OCI-LY1 (cell line): ENCODE measurements at regions not wholly inside any gene's neighbourhood (a gene's known extent, or its start where the extent isn't known, plus 50 kb on each side); places are given as distances from the start of the nearest gene placed in this dataset.

ENCODE experiments used
- H2AFZ ChIP-seq: fragments of 200-600 bp; sonication (generic), shearing (Covaris generic); 2 replicates; pipeline ENCODE4 v1.6.0; 2014; ENCODE audit warnings: antibody characterized with exemption, mild to moderate bottlenecking, low read length
- H3F3A ChIP-seq: fragments of 200-600 bp; sonication (generic), shearing (Covaris generic); 2 replicates; pipeline ENCODE4 v1.6.0; 2014; ENCODE audit warnings: mild to moderate bottlenecking, antibody characterized with exemption, low read length, moderate library complexity; ENCODE audit not compliant: insufficient read depth
- H3K27ac ChIP-seq: fragments of 200-600 bp; sonication (generic); 2 replicates; pipeline ENCODE4 v1.5.1; 2014; ENCODE audit warnings: low read length, mixed run types, mild to moderate bottlenecking, low read depth; ENCODE audit not compliant: poor library complexity, severe bottlenecking
- H3K27me3 ChIP-seq: fragments of 200-600 bp; sonication (generic); 2 replicates; pipeline ENCODE4 v1.6.0; 2014; ENCODE audit warnings: antibody characterized with exemption, mild to moderate bottlenecking, low read length, moderate library complexity; ENCODE audit not compliant: insufficient read depth
- H3K36me3 ChIP-seq: fragments of 200-600 bp; sonication (generic); 2 replicates; pipeline ENCODE4 v1.6.1; 2014; ENCODE audit warnings: mild to moderate bottlenecking, antibody characterized with exemption, low read length, moderate library complexity, mixed read lengths; ENCODE audit not compliant: insufficient read depth
- H3K4me1 ChIP-seq: fragments of 200-600 bp; sonication (generic); 2 replicates; pipeline ENCODE4 v1.5.1; 2014; ENCODE audit warnings: mild to moderate bottlenecking, low read length, moderate library complexity; ENCODE audit not compliant: insufficient read depth, severe bottlenecking
- H3K4me2 ChIP-seq: fragments of 200-600 bp; sonication (generic), shearing (Covaris generic); 2 replicates; pipeline ENCODE4 v1.6.1; 2014; ENCODE audit warnings: low read length
- H3K4me3 ChIP-seq: fragments of 200-600 bp; sonication (generic); 2 replicates; pipeline ENCODE4 v1.5.1; 2014; ENCODE audit warnings: low read length, low read depth, mild to moderate bottlenecking, mixed read lengths; ENCODE audit not compliant: poor library complexity, severe bottlenecking
- H3K79me2 ChIP-seq: fragments of 200-600 bp; shearing (Covaris generic); 2 replicates; pipeline ENCODE4 v1.6.1; 2016; ENCODE audit warnings: mixed run types, low read length, mixed read lengths; ENCODE audit not compliant: insufficient read depth
- H3K9ac ChIP-seq: fragments of 200-600 bp; sonication (generic), shearing (Covaris generic); 2 replicates; pipeline ENCODE4 v1.6.1; 2014; ENCODE audit warnings: mild to moderate bottlenecking, low read length, mixed read lengths
- H3K9me2 ChIP-seq: fragments of 200-600 bp; sonication (generic), shearing (Covaris generic); 2 replicates; pipeline ENCODE4 v1.6.1; 2014; ENCODE audit warnings: low read depth, mild to moderate bottlenecking, low read length, mixed read lengths
- H3K9me3 ChIP-seq: fragments of 200-600 bp; shearing (Covaris generic); 2 replicates; pipeline ENCODE4 v1.6.1; 2014; ENCODE audit warnings: low read length, mixed read lengths
- H4K20me1 ChIP-seq: fragments of 200-600 bp; sonication (generic), shearing (Covaris generic); 2 replicates; pipeline ENCODE4 v1.6.0; 2016; ENCODE audit warnings: mild to moderate bottlenecking, low read length; ENCODE audit not compliant: insufficient read depth
- CTCF ChIP-seq: fragments of 200-600 bp; sonication (generic), shearing (Covaris generic); IDR thresholded peaks from 2 replicates; pipeline ENCODE4 v1.5.1; 2017; ENCODE audit warnings: mild to moderate bottlenecking, antibody characterized with exemption, low read length, moderate library complexity, mixed read lengths
- EZH2 ChIP-seq: fragments of 200-600 bp; sonication (generic), shearing (Covaris generic); IDR thresholded peaks from 2 replicates; pipeline ENCODE4 v1.8.0; 2017; ENCODE audit warnings: borderline replicate concordance, mixed run types, mild to moderate bottlenecking, antibody characterized with exemption, low read length, moderate library complexity, mixed read lengths

- no peaks in the 10 kb centered on the region for H3K36me3 ChIP-seq
- no peak overlapping the region for H3K4me2 ChIP-seq
- H4K20me1 ChIP-seq, result no peaks in the 10 kb centered on the region
- no peaks in the 10 kb centered on the region for H3K9me2 ChIP-seq
- no peak for TF ChIP-seq CTCF
- no peak for TF ChIP-seq EZH2
- H3K79me2 ChIP-seq, result no peaks in the 10 kb centered on the region
- H3K27ac ChIP-seq, result no peak overlapping the region
- H3F3A ChIP-seq, result no peaks in the 10 kb centered on the region
- no peak overlapping the region for H3K4me3 ChIP-seq
- no peak overlapping the region for H3K9ac ChIP-seq
- H3K9me3 ChIP-seq, result no peaks in the 10 kb centered on the region
- no peak overlapping the region for H2AFZ ChIP-seq
- H3K4me1 ChIP-seq, result no peaks in the 10 kb centered on the region
- 0 out of 2 replicates have a peak, but pooled peaks cover 3% of the 10 kb centered on the region for H3K27me3 ChIP-seq
Observed at GRCh38 chr17:5800131-5800530, 215.8 kb upstream of the NLRP1 start.

- Histone ChIP-seq H3K4me3 (no peak overlapping the region), H4K20me1 (no peaks in the 10 kb centered on the region), H3F3A (no peaks in the 10 kb centered on the region), H3K36me3 (no peaks in the 10 kb centered on the region), H3K4me1 (no peaks in the 10 kb centered on the region), H3K9me2 (no peaks in the 10 kb centered on the region), H2AFZ (no peak overlapping the region), H3K27ac (no peak overlapping the region), H3K9me3 (no peaks in the 10 kb centered on the region), H3K9ac (no peak overlapping the region), H3K4me2 (no peak overlapping the region), H3K79me2 (no peaks in the 10 kb centered on the region), H3K27me3 (0 out of 2 replicates have a peak, but pooled peaks cover 3% of the 10 kb centered on the region)
- TF ChIP-seq CTCF, result no peak
- no peak for TF ChIP-seq EZH2
Observed at GRCh38 chr17:5800646-5801045, 216.3 kb upstream of the NLRP1 start.

GRCh38 chr17:5804251-5804650 is 219.9 kb upstream of the NLRP1 start:
- Histone ChIP-seq H3K27me3 (0 out of 2 replicates have a peak, but pooled peaks cover 3% of the 10 kb centered on the region), H3K27ac (no peak overlapping the region), H3K79me2 (no peaks in the 10 kb centered on the region), H3K36me3 (no peaks in the 10 kb centered on the region), H3K4me1 (no peaks in the 10 kb centered on the region), H2AFZ (no peak overlapping the region), H3K9me2 (no peaks in the 10 kb centered on the region), H3F3A (no peaks in the 10 kb centered on the region), H3K9me3 (peaks cover 6% of the 10 kb centered on the region; the same call in 1 of the 2 replicates), H3K9ac (no peak overlapping the region), H3K4me2 (no peak overlapping the region), H4K20me1 (no peaks in the 10 kb centered on the region), H3K4me3 (no peak overlapping the region)
- TF ChIP-seq EZH2, result no peak
- no peak for TF ChIP-seq CTCF
